NCI-H1694 (cell line): ENCODE measurements at regions not wholly inside any gene's neighbourhood (a gene's known extent, or its start where the extent isn't known, plus 50 kb on each side); places are given as distances from the start of the nearest gene placed in this dataset.

Experiments
- DNase-seq: peaks from one replicate; lab custom pipeline; 2025; lab: John Stamatoyannopoulos, UW

GRCh38 chr12:19015285-19015684, 114.2 kb upstream of the PLEKHA5 start:
- no peak for DNase-seq

- no peak for DNase-seq
Observed at GRCh38 chr12:19018302-19018970, 111.1 kb upstream of the PLEKHA5 start.

GRCh38 chr12:19021240-19021639, 108.3 kb upstream of the PLEKHA5 start:
- DNase-seq = no peak

GRCh38 chr12:19021646-19022045, 107.9 kb upstream of the PLEKHA5 start:
- no peak for DNase-seq

GRCh38 chr12:19025582-19025981, 104.0 kb upstream of the PLEKHA5 start:
- DNase-seq = no peak

GRCh38 chr12:19026034-19026433, 103.5 kb upstream of the PLEKHA5 start:
- DNase-seq = no peak

- DNase-seq = no peak
Observed at GRCh38 chr12:19026614-19027488, 102.7 kb upstream of the PLEKHA5 start.

GRCh38 chr12:19030180-19030579, 99.4 kb upstream of the PLEKHA5 start:
- DNase-seq = no peak

GRCh38 chr12:19030603-19031002, 98.9 kb upstream of the PLEKHA5 start:
- no peak for DNase-seq

- DNase-seq = no peak
Observed at GRCh38 chr12:19031032-19031431, 98.5 kb upstream of the PLEKHA5 start.

- no peak for DNase-seq
Observed at GRCh38 chr12:19032826-19033225, 96.7 kb upstream of the PLEKHA5 start.

GRCh38 chr12:19033244-19033643, 96.3 kb upstream of the PLEKHA5 start:
- no peak for DNase-seq

- no peak for DNase-seq
Observed at GRCh38 chr12:19034937-19035336, 94.6 kb upstream of the PLEKHA5 start.

- no peak for DNase-seq
Observed at GRCh38 chr12:19035536-19035935, 94.0 kb upstream of the PLEKHA5 start.

GRCh38 chr12:19036673-19037357, 92.7 kb upstream of the PLEKHA5 start:
- DNase-seq = no peak

GRCh38 chr12:19038209-19038608, 91.3 kb upstream of the PLEKHA5 start:
- no peak for DNase-seq

GRCh38 chr12:19039515-19039914, 90.0 kb upstream of the PLEKHA5 start:
- no peak for DNase-seq

GRCh38 chr12:19042221-19042620, 87.3 kb upstream of the PLEKHA5 start:
- no peak for DNase-seq

- no peak for DNase-seq
Observed at GRCh38 chr12:19044430-19044829, 85.1 kb upstream of the PLEKHA5 start.

- DNase-seq = no peak
Observed at GRCh38 chr12:19044891-19045290, 84.6 kb upstream of the PLEKHA5 start.

- DNase-seq = no peak
Observed at GRCh38 chr12:19045426-19045825, 84.1 kb upstream of the PLEKHA5 start.

- no peak for DNase-seq
Observed at GRCh38 chr12:19048943-19049342, 80.6 kb upstream of the PLEKHA5 start.

- DNase-seq = no peak
Observed at GRCh38 chr12:19052689-19053088, 76.8 kb upstream of the PLEKHA5 start.
